A549 (cell line): ENCODE measurements at regions not wholly inside any gene's neighbourhood (a gene's known extent, or its start where the extent isn't known, plus 50 kb on each side); places are given as distances from the start of the nearest gene placed in this dataset.

Source experiments
- BCL3 ChIP-seq: fragments of >200 bp; sonication (Bioruptor Twin); formaldehyde crosslinking; IDR thresholded peaks from 3 replicates; pipeline ENCODE4 v1.6.1; 2016
- CHD2 ChIP-seq: fragments of 150-350 bp; IDR thresholded peaks from 2 replicates; pipeline ENCODE4 v1.6.1; 2014; ENCODE audit warnings: low read length; ENCODE audit not compliant: partially characterized antibody
- CTCF ChIP-seq: fragments of >200 bp; sonication (Bioruptor Twin); formaldehyde crosslinking; IDR thresholded peaks from 3 replicates; pipeline ENCODE4 v1.5.1; 2016
- EP300 ChIP-seq, 2 experiments: fragments of >200 bp; sonication (Bioruptor Twin); formaldehyde crosslinking; IDR thresholded peaks; 2 replicates in 1 of 2; 3 replicates in 1 of 2; pipeline ENCODE4 v1.6.1; 2016 to 2017
- HMGXB4 ChIP-seq: fragments of 250-450 bp; sonication (Bioruptor Pico); IDR thresholded peaks from 2 replicates; pipeline ENCODE4 v1.5.0; 2021; ENCODE audit warnings: mild to moderate bottlenecking, moderate library complexity, borderline replicate concordance
- NFE2L2 ChIP-seq: fragments of 150-350 bp; conservative IDR thresholded peaks from 2 replicates; pipeline ENCODE4 v1.6.1; 2014; ENCODE audit warnings: low read length
- POLR2A ChIP-seq: IDR thresholded peaks from 2 replicates; pipeline ENCODE4 v1.6.1; 2012; ENCODE audit warnings: mild to moderate bottlenecking, low read length
- RFX5 ChIP-seq: fragments of 450-650 bp; IDR thresholded peaks from 2 replicates; pipeline ENCODE4 v1.7.1; 2014; ENCODE audit warnings: antibody characterized with exemption, mild to moderate bottlenecking, moderate library complexity
- SREBF2 ChIP-seq: fragments of 450-650 bp; IDR thresholded peaks from 2 replicates; pipeline ENCODE4 v1.6.1; 2014; ENCODE audit warnings: mild to moderate bottlenecking, moderate library complexity
- TP53 ChIP-seq: fragments of 250-450 bp; sonication (Bioruptor Pico); IDR thresholded peaks from 2 replicates; pipeline ENCODE4 v1.5.0; 2021; ENCODE audit warnings: mild to moderate bottlenecking, moderate library complexity

- TF ChIP-seq SREBF2 (no peak), NFE2L2 (no peak), CTCF (no peak), RFX5 (no peak), EP300 (IDR thresholded peaks at IDR 0.05) (no peak), BCL3 (no peak), POLR2A (no peak), HMGXB4 (CRISPR knock-in tag) (no peak), CHD2 (no peak), TP53 (no peak)
Measured at GRCh38 chr16:13305019-13305755, 403.8 kb downstream of the SHISA9 start.
